Amniotic epithelial cell (primary cell): ENCODE measurements at regions not wholly inside any gene's neighbourhood (a gene's known extent, or its start where the extent isn't known, plus 50 kb on each side); places are given as distances from the start of the nearest gene placed in this dataset.
A peak's percentile ranks its signal among the peaks of the same experiment; 100 is the strongest.
"Not testable (repeated sequence)": the region's sequence is repeated elsewhere in the genome, so short reads cannot be mapped to it uniquely, and the experiment has no call there.

ENCODE experiments used
- DNase-seq: peaks from one replicate; pipeline ENCODE4 v3.0.0-alpha.2; 2010; ENCODE audit warnings: low read depth

GRCh38 chr7:130849604-130850003 is 115.6 kb upstream of the KLF14 start:
- DNase-seq = no peak

- DNase-seq = no peak
These were observed 116.9 kb upstream of the KLF14 start for GRCh38 chr7:130850956-130851355.

GRCh38 chr7:130852867-130853266 is 118.9 kb upstream of the KLF14 start:
- DNase-seq = no peak

GRCh38 chr7:130853503-130854279 is 119.7 kb upstream of the KLF14 start:
- peak; percentile 68 for DNase-seq

GRCh38 chr7:130854481-130854880 is 120.5 kb upstream of the KLF14 start:
- DNase-seq = no peak

- DNase-seq = no peak
These were observed 122.9 kb upstream of the KLF14 start for GRCh38 chr7:130856866-130857265.

- not testable (repeated sequence) for DNase-seq
These were observed 126.8 kb upstream of the KLF14 start for GRCh38 chr7:130860832-130861231.

- peak; percentile 55 for DNase-seq
These were observed 131.6 kb upstream of the KLF14 start for GRCh38 chr7:130865408-130866236.

GRCh38 chr7:130867039-130867438 is 133.0 kb upstream of the KLF14 start:
- DNase-seq = no peak

- DNase-seq = no peak
These were observed 133.7 kb upstream of the KLF14 start for GRCh38 chr7:130867581-130868136.

- no peak for DNase-seq
These were observed 134.1 kb upstream of the KLF14 start for GRCh38 chr7:130868139-130868538.

- DNase-seq = no peak
These were observed 135.9 kb upstream of the KLF14 start for GRCh38 chr7:130869918-130870317.

- no peak for DNase-seq
These were observed 138.3 kb upstream of the KLF14 start for GRCh38 chr7:130872341-130872740.

- DNase-seq = no peak
These were observed 138.9 kb upstream of the KLF14 start for GRCh38 chr7:130872756-130873448.

- no peak for DNase-seq
These were observed 140.3 kb upstream of the KLF14 start for GRCh38 chr7:130874071-130874915.

- DNase-seq = peak; percentile 51
These were observed 141.3 kb upstream of the KLF14 start for GRCh38 chr7:130875265-130875741.

- no peak for DNase-seq
These were observed 141.9 kb upstream of the KLF14 start for GRCh38 chr7:130875901-130876300.

GRCh38 chr7:130877236-130877990 is 143.4 kb upstream of the KLF14 start:
- DNase-seq = no peak

- no peak for DNase-seq
These were observed 143.9 kb upstream of the KLF14 start for GRCh38 chr7:130877991-130878305.

- peak; percentile 85 for DNase-seq
These were observed 144.8 kb upstream of the KLF14 start for GRCh38 chr7:130878785-130879184.

- no peak for DNase-seq
These were observed 145.2 kb upstream of the KLF14 start for GRCh38 chr7:130879191-130879590.
